NCI-H1417 (cell line): ENCODE measurements at regions not wholly inside any gene's neighbourhood (a gene's known extent, or its start where the extent isn't known, plus 50 kb on each side); places are given as distances from the start of the nearest gene placed in this dataset.
"Not testable (repeated sequence)": the region's sequence is repeated elsewhere in the genome, so short reads cannot be mapped to it uniquely, and the experiment has no call there.

Experiments
- DNase-seq, 3 experiments: peaks; one replicate each; lab custom pipeline; 2025; lab: John Stamatoyannopoulos, UW

GRCh38 chr4:33628296-33628695 is 2616.0 kb downstream of the ARAP2 start:
- DNase-seq = peak in 1 of 3 experiments; percentile 6

GRCh38 chr4:33649015-33649414 is 2595.3 kb downstream of the ARAP2 start:
- DNase-seq = peak in 1 of 3 experiments; percentile 32

GRCh38 chr4:33649471-33649870 is 2594.8 kb downstream of the ARAP2 start:
- DNase-seq = no peak

GRCh38 chr4:33650036-33650435 is 2594.3 kb downstream of the ARAP2 start:
- no peak for DNase-seq

GRCh38 chr4:33658971-33659370 is 2585.3 kb downstream of the ARAP2 start:
- DNase-seq = no peak

GRCh38 chr4:33661636-33662035 is 2582.7 kb downstream of the ARAP2 start:
- DNase-seq = no peak

GRCh38 chr4:33685939-33686338 is 2558.4 kb downstream of the ARAP2 start:
- DNase-seq = no peak

- DNase-seq = no peak
Measured at GRCh38 chr4:33696041-33696440, 2548.3 kb downstream of the ARAP2 start.

- no peak for DNase-seq
Measured at GRCh38 chr4:33696586-33696985, 2547.7 kb downstream of the ARAP2 start.

GRCh38 chr4:33709247-33709646 is 2535.1 kb downstream of the ARAP2 start:
- DNase-seq = no peak

GRCh38 chr4:33711826-33712225 is 2532.5 kb downstream of the ARAP2 start:
- DNase-seq = no peak

- no peak for DNase-seq
Measured at GRCh38 chr4:33714971-33715370, 2529.3 kb downstream of the ARAP2 start.

- peak in 1 of 3 experiments; percentile 6 for DNase-seq
Measured at GRCh38 chr4:33715841-33716395, 2528.4 kb downstream of the ARAP2 start.

GRCh38 chr4:33722254-33722653 is 2522.1 kb downstream of the ARAP2 start:
- DNase-seq = no peak

GRCh38 chr4:33722800-33723516 is 2521.4 kb downstream of the ARAP2 start:
- DNase-seq = peak in 2 of 3 experiments; percentile 13 to 75

GRCh38 chr4:33724685-33725084 is 2519.6 kb downstream of the ARAP2 start:
- no peak for DNase-seq

GRCh38 chr4:33725861-33726260 is 2518.5 kb downstream of the ARAP2 start:
- DNase-seq = no peak

- DNase-seq = peak in 1 of 3 experiments; percentile 35
Measured at GRCh38 chr4:33737726-33738125, 2506.6 kb downstream of the ARAP2 start.

GRCh38 chr4:33739884-33740632 is 2504.3 kb downstream of the ARAP2 start:
- DNase-seq = no peak

GRCh38 chr4:33740871-33741270 is 2503.4 kb downstream of the ARAP2 start:
- DNase-seq = not testable (repeated sequence)

GRCh38 chr4:33746979-33747378 is 2497.3 kb downstream of the ARAP2 start:
- peak in 1 of 3 experiments; percentile 8 for DNase-seq

GRCh38 chr4:33751050-33751449 is 2493.3 kb downstream of the ARAP2 start:
- no peak for DNase-seq

- DNase-seq = no peak
Measured at GRCh38 chr4:33772582-33772981, 2471.7 kb downstream of the ARAP2 start.
